ENCODE measurements at regions not wholly inside any gene's neighbourhood (a gene's known extent, or its start where the extent isn't known, plus 50 kb on each side); places are given as distances from the start of the nearest gene placed in this dataset.

GRCh38 chr14:39766397-39767000 lies 334.3 kb upstream of the FBXO33 start:
- Histone ChIP-seq H3K27ac (ENCODE audit: low read length) (no peak overlapping the region), H3K79me2 (replicated peaks; ENCODE audit: insufficient read depth, low read length) (no peaks in the 10 kb centered on the region), H4K20me1 (ENCODE audit: insufficient read depth) (no peaks in the 10 kb centered on the region), H3K9me2 (ENCODE audit: insufficient read depth, low read length) (no peaks in the 10 kb centered on the region), H2AFZ (ENCODE audit: low read depth, low read length) (no peak overlapping the region), H3K27me3 (ENCODE audit: insufficient read depth, low read depth, low read length) (no peaks in the 10 kb centered on the region), H3K36me3 (ENCODE audit: insufficient read depth, low read length) (no peaks in the 10 kb centered on the region), H3K9me3 (ENCODE audit: low read length) (no peaks in the 10 kb centered on the region), H3K4me2 (ENCODE audit: low read length) (no peak overlapping the region), H3F3A (ENCODE audit: insufficient read depth, low read length, poor library complexity, severe bottlenecking) (no peaks in the 10 kb centered on the region), H3K9ac (ENCODE audit: low read length) (no peak overlapping the region), H3K4me3 (ENCODE audit: low read length) (no peak overlapping the region)
- TF ChIP-seq POLR2AphosphoS5 (IDR thresholded peaks at IDR 0.05) (no peak), EP300 (conservative IDR thresholded peaks at IDR 0.05; ENCODE audit: poor library complexity, severe bottlenecking) (no peak), RAD21 (conservative IDR thresholded peaks at IDR 0.05) (no peak)

- H3K27me3 ChIP-seq (ENCODE audit: insufficient read depth, low read depth, low read length), result no peaks in the 10 kb centered on the region
- H2AFZ ChIP-seq (ENCODE audit: low read depth, low read length), result no peak overlapping the region
- no peaks in the 10 kb centered on the region for H3K36me3 ChIP-seq (ENCODE audit: insufficient read depth, low read length)
- H3K9ac ChIP-seq (ENCODE audit: low read length), result no peak overlapping the region
- H3K9me3 ChIP-seq (ENCODE audit: low read length), result no peaks in the 10 kb centered on the region
- no peak overlapping the region for H3K4me3 ChIP-seq (ENCODE audit: low read length)
- no peak overlapping the region for H3K4me2 ChIP-seq (ENCODE audit: low read length)
- H3K9me2 ChIP-seq (ENCODE audit: insufficient read depth, low read length), result no peaks in the 10 kb centered on the region
- no peaks in the 10 kb centered on the region for H3K79me2 ChIP-seq (replicated peaks; ENCODE audit: insufficient read depth, low read length)
- TF ChIP-seq, protein P1, sequence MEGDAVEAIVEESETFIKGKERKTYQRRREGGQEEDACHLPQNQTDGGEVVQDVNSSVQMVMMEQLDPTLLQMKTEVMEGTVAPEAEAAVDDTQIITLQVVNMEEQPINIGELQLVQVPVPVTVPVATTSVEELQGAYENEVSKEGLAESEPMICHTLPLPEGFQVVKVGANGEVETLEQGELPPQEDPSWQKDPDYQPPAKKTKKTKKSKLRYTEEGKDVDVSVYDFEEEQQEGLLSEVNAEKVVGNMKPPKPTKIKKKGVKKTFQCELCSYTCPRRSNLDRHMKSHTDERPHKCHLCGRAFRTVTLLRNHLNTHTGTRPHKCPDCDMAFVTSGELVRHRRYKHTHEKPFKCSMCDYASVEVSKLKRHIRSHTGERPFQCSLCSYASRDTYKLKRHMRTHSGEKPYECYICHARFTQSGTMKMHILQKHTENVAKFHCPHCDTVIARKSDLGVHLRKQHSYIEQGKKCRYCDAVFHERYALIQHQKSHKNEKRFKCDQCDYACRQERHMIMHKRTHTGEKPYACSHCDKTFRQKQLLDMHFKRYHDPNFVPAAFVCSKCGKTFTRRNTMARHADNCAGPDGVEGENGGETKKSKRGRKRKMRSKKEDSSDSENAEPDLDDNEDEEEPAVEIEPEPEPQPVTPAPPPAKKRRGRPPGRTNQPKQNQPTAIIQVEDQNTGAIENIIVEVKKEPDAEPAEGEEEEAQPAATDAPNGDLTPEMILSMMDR (IDR thresholded peaks at IDR 0.05; ENCODE audit: poor library complexity, severe bottlenecking), result no peak
- TF ChIP-seq MXI1 (conservative IDR thresholded peaks at IDR 0.05; ENCODE audit: poor library complexity, severe bottlenecking) (no peak), EZH2 (IDR thresholded peaks at IDR 0.05; ENCODE audit: borderline replicate concordance, insufficient read depth, low read length, poor library complexity, severe bottlenecking) (no peak), REST (IDR thresholded peaks at IDR 0.05; ENCODE audit: borderline replicate concordance) (no peak), SMC3 (conservative IDR thresholded peaks at IDR 0.05; ENCODE audit: poor library complexity) (no peak), RAD21 (conservative IDR thresholded peaks at IDR 0.05) (no peak), TAF1 (IDR thresholded peaks at IDR 0.05; ENCODE audit: low read depth) (no peak), EP300 (conservative IDR thresholded peaks at IDR 0.05; ENCODE audit: poor library complexity, severe bottlenecking) (no peak), POLR2AphosphoS5 (IDR thresholded peaks at IDR 0.05) (no peak)
- no peaks in the 10 kb centered on the region for H3F3A ChIP-seq (ENCODE audit: insufficient read depth, low read length, poor library complexity, severe bottlenecking)
- no peak overlapping the region for H3K27ac ChIP-seq (ENCODE audit: low read length)
- H4K20me1 ChIP-seq (ENCODE audit: insufficient read depth), result no peaks in the 10 kb centered on the region
These were observed 333.4 kb upstream of the FBXO33 start for GRCh38 chr14:39765676-39766075.

Data from neural cell (in vitro differentiated cells).